ENCODE measurements at regions not wholly inside any gene's neighbourhood (a gene's known extent, or its start where the extent isn't known, plus 50 kb on each side); places are given as distances from the start of the nearest gene placed in this dataset.

DNA sequence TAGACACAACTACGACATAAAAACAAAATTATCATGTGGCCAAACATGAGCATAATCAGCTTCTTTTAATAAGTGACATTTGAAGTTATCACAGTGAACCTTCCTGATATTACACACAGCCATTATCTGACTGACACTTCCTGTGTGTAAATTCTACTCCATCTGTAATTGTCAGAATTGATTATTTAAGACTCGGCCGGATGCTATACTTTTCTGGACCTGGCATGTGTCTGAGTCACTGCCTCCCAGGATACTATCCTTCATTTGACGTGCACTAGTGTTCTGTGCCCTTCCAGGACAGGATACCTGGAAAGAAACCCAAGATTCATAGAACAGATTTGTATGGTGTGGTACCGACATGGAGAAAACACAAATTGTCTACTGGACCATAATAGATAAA, 242.0 kb downstream of the HS3ST3A1 start:
- TF ChIP-seq EZH2 (IDR thresholded peaks at IDR 0.05) (no peak), FOXP2 (optimal IDR thresholded peaks at IDR 0.05; ENCODE audit: control extremely low read depth, extremely low read length, insufficient read depth) (no peak), POLR2AphosphoS5 (IDR thresholded peaks at IDR 0.05; ENCODE audit: borderline replicate concordance, low read depth, low read length) (no peak)
- Histone ChIP-seq H3K9me3 (ENCODE audit: low read depth, low read length) (no peaks in the 10 kb centered on the region), H3K4me3 (no peak overlapping the region), H3K9ac (ENCODE audit: insufficient read length) (no peak overlapping the region), H3K27ac (no peak overlapping the region), H3K36me3 (ENCODE audit: insufficient read depth, low read length) (no peaks in the 10 kb centered on the region)
- DNase-seq (ENCODE audit: low read depth, low spot score): no peak

DNA sequence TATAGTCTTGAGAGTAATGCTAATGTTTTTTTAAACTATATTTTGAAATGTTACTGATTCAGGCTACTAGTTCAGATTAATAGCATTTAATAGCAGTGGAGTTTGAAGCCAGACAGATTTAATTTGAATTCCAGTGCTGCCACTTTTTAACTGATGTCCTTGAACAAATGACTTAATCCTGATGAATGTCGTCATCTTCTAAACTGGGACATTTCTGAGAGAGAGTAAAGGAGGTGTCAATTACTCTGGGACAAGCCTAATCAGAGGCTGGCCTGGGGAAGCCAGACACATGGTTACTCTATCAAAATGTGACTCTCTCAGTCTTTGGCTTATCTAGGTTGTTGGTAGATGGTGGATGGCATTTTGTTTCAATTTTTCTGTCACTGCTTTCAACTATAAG, 246.7 kb downstream of the HS3ST3A1 start:
- no peaks in the 10 kb centered on the region for H3K36me3 ChIP-seq (ENCODE audit: insufficient read depth, low read length)

GRCh38 chr17:13353590-13353989, 248.1 kb downstream of the HS3ST3A1 start:
- Histone ChIP-seq H3K9ac (ENCODE audit: insufficient read length) (no peak overlapping the region), H3K27ac (no peak overlapping the region), H3K9me3 (ENCODE audit: low read depth, low read length) (no peaks in the 10 kb centered on the region), H3K36me3 (ENCODE audit: insufficient read depth, low read length) (no peaks in the 10 kb centered on the region), H3K4me3 (no peak overlapping the region)
- DNase-seq (ENCODE audit: low read depth, low spot score): no peak
- TF ChIP-seq EZH2 (IDR thresholded peaks at IDR 0.05): no peak
- TF ChIP-seq POLR2AphosphoS5 (IDR thresholded peaks at IDR 0.05; ENCODE audit: borderline replicate concordance, low read depth, low read length): no peak
- TF ChIP-seq FOXP2 (optimal IDR thresholded peaks at IDR 0.05; ENCODE audit: control extremely low read depth, extremely low read length, insufficient read depth): no peak

More for the DNA sequence above, 246.7 kb downstream of the HS3ST3A1 start:
- no peak overlapping the region for H3K4me3 ChIP-seq
- no peaks in the 10 kb centered on the region for H3K9me3 ChIP-seq (ENCODE audit: low read depth, low read length)
- no peak overlapping the region for H3K27ac ChIP-seq
- no peak for TF ChIP-seq POLR2AphosphoS5 (IDR thresholded peaks at IDR 0.05; ENCODE audit: borderline replicate concordance, low read depth, low read length)
- no peak for TF ChIP-seq FOXP2 (optimal IDR thresholded peaks at IDR 0.05; ENCODE audit: control extremely low read depth, extremely low read length, insufficient read depth)
- no peak for TF ChIP-seq EZH2 (IDR thresholded peaks at IDR 0.05)
- H3K9ac ChIP-seq (ENCODE audit: insufficient read length): no peak overlapping the region
- DNase-seq (ENCODE audit: low read depth, low spot score): no peak

DNA sequence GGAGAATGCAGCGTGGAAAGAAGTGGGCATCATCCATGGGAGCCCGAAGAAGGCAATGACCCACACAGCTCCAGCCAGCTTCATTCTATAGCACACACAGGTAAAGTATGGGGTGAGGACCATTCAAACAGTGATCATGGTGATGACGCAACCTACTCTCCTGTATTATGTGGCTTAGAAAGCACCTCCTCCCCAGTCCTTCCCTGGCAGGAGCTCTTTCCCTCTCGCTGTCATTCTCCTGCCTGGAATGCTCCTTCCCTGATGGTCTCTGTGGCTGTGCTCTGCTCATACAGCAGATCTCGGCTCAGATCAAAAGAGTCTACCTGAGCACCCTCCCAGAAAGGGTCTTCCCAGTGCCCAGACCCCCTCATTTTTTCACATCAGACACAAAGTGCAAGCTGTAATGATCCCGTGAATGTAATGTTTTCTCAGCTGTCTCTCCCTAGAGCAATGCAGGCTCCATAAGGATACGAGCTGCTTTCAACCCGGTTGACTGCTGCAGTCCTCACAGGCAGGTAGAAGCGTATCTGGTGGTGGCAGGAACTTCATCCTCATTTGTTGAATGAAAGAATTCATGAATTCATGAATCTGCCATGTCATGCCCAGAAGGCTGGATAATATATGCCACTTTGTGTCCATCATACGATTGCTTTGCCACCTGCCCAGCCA, 248.8 kb downstream of the HS3ST3A1 start:
- H3K9me3 ChIP-seq (ENCODE audit: low read depth, low read length): no peaks in the 10 kb centered on the region
- DNase-seq (ENCODE audit: low read depth, low spot score): no peak
- H3K9ac ChIP-seq (ENCODE audit: insufficient read length): no peak overlapping the region
- H3K27ac ChIP-seq: no peak overlapping the region
- no peaks in the 10 kb centered on the region for H3K36me3 ChIP-seq (ENCODE audit: insufficient read depth, low read length)
- H3K4me3 ChIP-seq: no peak overlapping the region
- TF ChIP-seq FOXP2 (optimal IDR thresholded peaks at IDR 0.05; ENCODE audit: control extremely low read depth, extremely low read length, insufficient read depth) (no peak), POLR2AphosphoS5 (IDR thresholded peaks at IDR 0.05; ENCODE audit: borderline replicate concordance, low read depth, low read length) (no peak), EZH2 (IDR thresholded peaks at IDR 0.05) (no peak)

DNA sequence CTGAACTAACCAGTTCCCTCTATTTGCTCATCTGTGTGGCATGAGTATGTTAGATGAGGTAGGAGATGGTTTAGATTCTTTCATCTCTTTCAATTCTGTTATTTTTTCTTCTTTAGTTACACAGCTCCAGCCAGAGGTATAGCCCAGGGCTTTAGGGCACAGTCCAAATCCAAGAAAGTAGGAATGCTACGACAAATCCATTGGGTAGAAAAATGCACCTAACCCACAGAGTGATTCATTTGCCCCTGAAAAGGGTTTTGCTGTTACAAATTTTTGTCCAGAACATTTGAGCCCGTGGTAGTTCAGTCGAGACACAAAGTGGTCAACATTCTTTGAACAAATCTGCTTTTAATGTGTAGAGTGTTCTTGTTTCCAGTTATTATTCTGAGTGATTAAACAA, 250.7 kb downstream of the HS3ST3A1 start:
- Histone ChIP-seq H3K36me3 (ENCODE audit: insufficient read depth, low read length) (no peaks in the 10 kb centered on the region), H3K27ac (no peak overlapping the region), H3K9ac (ENCODE audit: insufficient read length) (no peak overlapping the region), H3K4me3 (no peak overlapping the region), H3K9me3 (ENCODE audit: low read depth, low read length) (no peaks in the 10 kb centered on the region)
- TF ChIP-seq FOXP2 (optimal IDR thresholded peaks at IDR 0.05; ENCODE audit: control extremely low read depth, extremely low read length, insufficient read depth) (no peak), POLR2AphosphoS5 (IDR thresholded peaks at IDR 0.05; ENCODE audit: borderline replicate concordance, low read depth, low read length) (no peak), EZH2 (IDR thresholded peaks at IDR 0.05) (no peak)
- no peak for DNase-seq (ENCODE audit: low read depth, low spot score)

GRCh38 chr17:13350466-13350865, 251.3 kb downstream of the HS3ST3A1 start:
- H3K27ac ChIP-seq: no peak overlapping the region
- H3K9ac ChIP-seq (ENCODE audit: insufficient read length): no peak overlapping the region
- no peak overlapping the region for H3K4me3 ChIP-seq
- TF ChIP-seq EZH2 (IDR thresholded peaks at IDR 0.05) (no peak), FOXP2 (optimal IDR thresholded peaks at IDR 0.05; ENCODE audit: control extremely low read depth, extremely low read length, insufficient read depth) (no peak), POLR2AphosphoS5 (IDR thresholded peaks at IDR 0.05; ENCODE audit: borderline replicate concordance, low read depth, low read length) (no peak)
- DNase-seq (ENCODE audit: low read depth, low spot score): no peak
- no peaks in the 10 kb centered on the region for H3K36me3 ChIP-seq (ENCODE audit: insufficient read depth, low read length)
- no peaks in the 10 kb centered on the region for H3K9me3 ChIP-seq (ENCODE audit: low read depth, low read length)

- no peak for DNase-seq (ENCODE audit: low read depth, low spot score)
- Histone ChIP-seq H3K36me3 (ENCODE audit: insufficient read depth, low read length) (no peaks in the 10 kb centered on the region), H3K9me3 (ENCODE audit: low read depth, low read length) (no peaks in the 10 kb centered on the region), H3K27ac (no peak overlapping the region), H3K9ac (ENCODE audit: insufficient read length) (no peak overlapping the region), H3K4me3 (no peak overlapping the region)
- TF ChIP-seq FOXP2 (optimal IDR thresholded peaks at IDR 0.05; ENCODE audit: control extremely low read depth, extremely low read length, insufficient read depth) (no peak), POLR2AphosphoS5 (IDR thresholded peaks at IDR 0.05; ENCODE audit: borderline replicate concordance, low read depth, low read length) (no peak), EZH2 (IDR thresholded peaks at IDR 0.05) (no peak)
Observed at GRCh38 chr17:13346996-13347762, 254.6 kb downstream of the HS3ST3A1 start.

- no peaks in the 10 kb centered on the region for H3K9me3 ChIP-seq (ENCODE audit: low read depth, low read length)
- no peak for DNase-seq (ENCODE audit: low read depth, low spot score)
- TF ChIP-seq EZH2 (IDR thresholded peaks at IDR 0.05): no peak
- TF ChIP-seq FOXP2 (optimal IDR thresholded peaks at IDR 0.05; ENCODE audit: control extremely low read depth, extremely low read length, insufficient read depth): no peak
- TF ChIP-seq POLR2AphosphoS5 (IDR thresholded peaks at IDR 0.05; ENCODE audit: borderline replicate concordance, low read depth, low read length): no peak
- H3K9ac ChIP-seq (ENCODE audit: insufficient read length): no peak overlapping the region
- no peaks in the 10 kb centered on the region for H3K36me3 ChIP-seq (ENCODE audit: insufficient read depth, low read length)
- no peak overlapping the region for H3K27ac ChIP-seq
- no peak overlapping the region for H3K4me3 ChIP-seq
Observed at GRCh38 chr17:13346592-13346991, 255.1 kb downstream of the HS3ST3A1 start.
